ENCODE measurements at regions not wholly inside any gene's neighbourhood (a gene's known extent, or its start where the extent isn't known, plus 50 kb on each side); places are given as distances from the start of the nearest gene placed in this dataset.

DNA sequence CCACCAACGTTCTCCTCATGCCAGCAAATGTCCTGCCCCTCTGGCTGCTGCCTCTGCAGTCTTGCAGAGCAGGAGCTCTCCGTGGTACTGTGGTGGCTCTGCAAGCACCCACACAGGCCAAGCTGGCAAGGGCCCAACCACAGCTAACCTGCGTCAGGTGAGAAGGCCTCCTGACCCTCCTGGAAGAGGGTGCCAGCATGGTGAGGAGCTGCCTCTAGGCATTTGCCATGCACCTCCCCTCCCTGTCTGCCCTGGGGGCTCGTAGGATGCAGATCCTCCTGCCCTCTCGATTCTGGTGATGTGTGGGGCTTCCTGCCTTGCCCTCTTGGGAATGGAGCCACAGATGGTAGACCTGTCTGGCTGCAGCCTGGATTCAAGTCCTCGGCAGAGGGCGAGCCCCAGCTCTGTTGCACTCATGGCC is 1408.8 kb downstream of the TBC1D22A start:
- Histone ChIP-seq H3K27ac (ENCODE audit: low read length) (no peak overlapping the region), H3K36me3 (ENCODE audit: control insufficient read depth in 1 of 2, insufficient read depth in 2 of 2, low read length in 2 of 2) (no peaks in the 10 kb centered on the region), H3K4me1 (ENCODE audit: control insufficient read depth in 1 of 2, insufficient read depth in 2 of 2, low read length in 2 of 2) (no peaks in the 10 kb centered on the region), H3K9me3 (ENCODE audit: control insufficient read depth in 1 of 2, low read length in 2 of 2) (no peaks in the 10 kb centered on the region), H3K27me3 (ENCODE audit: low read depth, low read length) (no peaks in the 10 kb centered on the region), H3K4me3 (ENCODE audit: low read depth in 1 of 2, low read length in 2 of 2) (no peak overlapping the region)

DNA sequence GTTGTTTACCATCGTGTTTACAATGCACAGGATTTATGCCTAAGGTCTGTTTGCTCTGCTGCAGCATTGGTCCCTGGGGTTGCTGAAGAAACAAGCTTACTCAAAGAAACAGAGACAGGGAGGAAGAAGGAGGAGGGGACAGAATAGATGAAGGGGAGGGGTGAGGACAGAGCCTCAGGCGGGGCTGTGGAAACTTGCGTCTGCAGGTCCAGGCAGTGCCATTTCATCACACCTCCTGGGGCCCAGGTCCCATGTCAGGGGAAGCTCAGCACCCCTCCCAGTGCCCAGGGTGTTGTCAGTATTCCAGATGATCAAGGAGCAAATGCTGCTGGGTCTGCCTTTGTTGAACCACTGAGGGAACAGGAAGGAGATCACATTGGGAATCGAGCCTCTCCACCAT is 1406.8 kb downstream of the TBC1D22A start:
- no peaks in the 10 kb centered on the region for H3K36me3 ChIP-seq (ENCODE audit: control insufficient read depth in 1 of 2, insufficient read depth in 2 of 2, low read length in 2 of 2)
- H3K9me3 ChIP-seq (ENCODE audit: control insufficient read depth in 1 of 2, low read length in 2 of 2) = no peaks in the 10 kb centered on the region
- H3K27me3 ChIP-seq (ENCODE audit: low read depth, low read length) = no peaks in the 10 kb centered on the region
- no peak overlapping the region for H3K4me3 ChIP-seq (ENCODE audit: low read depth in 1 of 2, low read length in 2 of 2)
- no peaks in the 10 kb centered on the region for H3K4me1 ChIP-seq (ENCODE audit: control insufficient read depth in 1 of 2, insufficient read depth in 2 of 2, low read length in 2 of 2)
- no peak overlapping the region for H3K27ac ChIP-seq (ENCODE audit: low read length)

DNA sequence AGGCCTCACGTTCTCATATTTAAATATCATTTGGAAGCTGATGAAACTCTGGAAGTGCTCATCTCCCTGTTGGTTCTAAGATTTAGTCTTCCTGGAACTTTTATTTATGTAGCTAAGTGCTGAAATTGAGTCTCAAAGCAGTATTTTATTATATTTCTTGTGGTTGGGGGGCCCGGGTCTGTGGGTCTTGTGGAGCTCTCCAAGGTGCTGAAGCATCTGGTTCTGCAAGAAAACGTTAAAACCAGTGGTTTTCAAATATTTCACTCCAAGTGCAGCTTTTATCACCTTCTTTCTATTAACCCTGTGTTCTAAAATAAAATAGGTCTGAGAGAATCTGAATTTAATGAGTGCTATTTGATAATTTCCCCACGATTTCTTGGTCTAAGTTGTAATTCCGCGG is 1404.8 kb downstream of the TBC1D22A start:
- no peaks in the 10 kb centered on the region for H3K9me3 ChIP-seq (ENCODE audit: control insufficient read depth in 1 of 2, low read length in 2 of 2)
- no peaks in the 10 kb centered on the region for H3K27me3 ChIP-seq (ENCODE audit: low read depth, low read length)
- H3K36me3 ChIP-seq (ENCODE audit: control insufficient read depth in 1 of 2, insufficient read depth in 2 of 2, low read length in 2 of 2) = no peaks in the 10 kb centered on the region
- no peak overlapping the region for H3K4me3 ChIP-seq (ENCODE audit: low read depth in 1 of 2, low read length in 2 of 2)
- H3K4me1 ChIP-seq (ENCODE audit: control insufficient read depth in 1 of 2, insufficient read depth in 2 of 2, low read length in 2 of 2) = no peaks in the 10 kb centered on the region
- H3K27ac ChIP-seq (ENCODE audit: low read length) = no peak overlapping the region

DNA sequence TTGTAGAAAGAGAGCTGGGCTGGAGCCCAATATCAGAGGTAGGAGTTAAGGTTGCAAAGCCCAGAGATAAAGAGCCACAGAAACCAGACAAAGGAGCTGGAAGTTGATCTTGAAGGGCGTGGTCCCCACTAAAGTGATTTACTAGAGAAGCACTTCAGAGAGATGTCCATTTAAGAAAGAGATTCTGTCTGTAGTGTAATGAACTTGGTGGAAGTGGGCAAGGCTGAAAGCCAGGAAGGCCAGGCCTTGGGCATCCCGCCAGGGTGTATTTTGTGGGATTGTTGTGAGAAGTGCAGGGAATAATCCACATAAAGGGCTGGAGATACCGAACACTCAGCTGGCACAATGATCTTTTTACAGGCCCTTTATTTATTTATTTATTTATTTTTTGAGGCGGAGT is 1398.8 kb downstream of the TBC1D22A start:
- no peaks in the 10 kb centered on the region for H3K9me3 ChIP-seq (ENCODE audit: control insufficient read depth in 1 of 2, low read length in 2 of 2)
- H3K36me3 ChIP-seq (ENCODE audit: control insufficient read depth in 1 of 2, insufficient read depth in 2 of 2, low read length in 2 of 2) = no peaks in the 10 kb centered on the region
- no peaks in the 10 kb centered on the region for H3K4me1 ChIP-seq (ENCODE audit: control insufficient read depth in 1 of 2, insufficient read depth in 2 of 2, low read length in 2 of 2)
- H3K27ac ChIP-seq (ENCODE audit: low read length) = no peak overlapping the region
- no peak overlapping the region for H3K4me3 ChIP-seq (ENCODE audit: low read depth in 1 of 2, low read length in 2 of 2)
- no peaks in the 10 kb centered on the region for H3K27me3 ChIP-seq (ENCODE audit: low read depth, low read length)

DNA sequence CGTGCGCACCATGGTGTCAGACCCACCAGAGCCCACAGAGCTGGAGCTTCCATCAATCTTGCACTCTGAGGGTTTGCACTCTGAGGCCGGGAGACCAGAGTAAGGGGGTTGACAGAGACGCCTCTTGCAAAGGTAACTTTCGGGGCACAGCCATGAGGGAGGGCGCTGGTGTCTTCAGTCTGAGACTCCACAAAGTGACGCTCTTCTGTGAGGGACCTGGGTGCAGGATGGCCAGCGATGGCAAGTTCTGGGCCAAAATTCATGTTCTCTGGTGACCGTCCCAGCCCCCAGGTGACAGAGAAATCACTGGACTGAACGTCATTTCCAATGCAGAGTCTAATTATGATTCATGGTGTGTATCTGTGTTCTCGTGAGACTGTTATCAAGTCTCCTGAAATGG is 1395.2 kb downstream of the TBC1D22A start:
- no peaks in the 10 kb centered on the region for H3K4me1 ChIP-seq (ENCODE audit: control insufficient read depth in 1 of 2, insufficient read depth in 2 of 2, low read length in 2 of 2)
- H3K36me3 ChIP-seq (ENCODE audit: control insufficient read depth in 1 of 2, insufficient read depth in 2 of 2, low read length in 2 of 2) = no peaks in the 10 kb centered on the region
- no peak overlapping the region for H3K4me3 ChIP-seq (ENCODE audit: low read depth in 1 of 2, low read length in 2 of 2)
- no peaks in the 10 kb centered on the region for H3K27me3 ChIP-seq (ENCODE audit: low read depth, low read length)
- no peak overlapping the region for H3K27ac ChIP-seq (ENCODE audit: low read length)
- H3K9me3 ChIP-seq (ENCODE audit: control insufficient read depth in 1 of 2, low read length in 2 of 2) = no peaks in the 10 kb centered on the region

DNA sequence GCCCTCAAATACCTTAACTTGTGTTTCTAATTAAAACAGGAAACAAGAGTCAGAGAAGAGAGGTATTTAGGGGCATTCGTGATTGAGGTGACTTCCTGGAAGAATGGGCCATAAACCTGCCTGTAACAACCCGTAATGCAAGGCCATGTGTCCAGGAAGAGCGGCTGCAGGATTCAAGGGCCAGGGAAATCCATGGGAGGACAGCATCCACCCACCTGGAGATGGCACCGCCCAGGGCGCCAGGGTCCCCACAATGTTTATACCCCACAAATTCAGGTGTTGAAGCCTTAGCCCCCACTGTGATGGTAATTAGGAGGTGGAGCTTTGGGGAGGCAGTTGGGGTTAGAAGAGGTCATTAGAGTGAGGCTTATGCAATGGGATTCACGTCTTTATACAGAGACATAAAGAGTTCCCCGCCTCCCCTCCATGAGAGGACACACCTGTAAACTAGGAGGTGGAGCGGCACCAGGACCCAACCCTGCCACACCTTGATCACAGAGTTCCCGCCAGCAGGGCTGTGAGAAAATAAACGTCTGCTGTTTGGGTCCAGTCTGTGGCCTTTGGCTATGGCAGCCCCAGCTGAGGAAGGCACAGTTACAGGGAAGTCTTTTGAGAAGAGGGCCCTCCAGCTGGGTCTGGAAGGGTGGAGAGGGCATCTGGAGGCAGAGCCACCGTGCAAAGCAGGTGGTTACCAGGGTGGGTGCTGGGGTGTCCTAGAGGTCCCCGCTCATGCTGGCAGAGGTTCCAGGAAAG is 1394.3 kb downstream of the TBC1D22A start:
- Histone ChIP-seq H3K36me3 (ENCODE audit: control insufficient read depth in 1 of 2, insufficient read depth in 2 of 2, low read length in 2 of 2) (no peaks in the 10 kb centered on the region), H3K4me3 (ENCODE audit: low read depth in 1 of 2, low read length in 2 of 2) (no peak overlapping the region), H3K27me3 (ENCODE audit: low read depth, low read length) (no peaks in the 10 kb centered on the region), H3K4me1 (ENCODE audit: control insufficient read depth in 1 of 2, insufficient read depth in 2 of 2, low read length in 2 of 2) (no peaks in the 10 kb centered on the region), H3K9me3 (ENCODE audit: control insufficient read depth in 1 of 2, low read length in 2 of 2) (no peaks in the 10 kb centered on the region), H3K27ac (ENCODE audit: low read length) (no peak overlapping the region)

DNA sequence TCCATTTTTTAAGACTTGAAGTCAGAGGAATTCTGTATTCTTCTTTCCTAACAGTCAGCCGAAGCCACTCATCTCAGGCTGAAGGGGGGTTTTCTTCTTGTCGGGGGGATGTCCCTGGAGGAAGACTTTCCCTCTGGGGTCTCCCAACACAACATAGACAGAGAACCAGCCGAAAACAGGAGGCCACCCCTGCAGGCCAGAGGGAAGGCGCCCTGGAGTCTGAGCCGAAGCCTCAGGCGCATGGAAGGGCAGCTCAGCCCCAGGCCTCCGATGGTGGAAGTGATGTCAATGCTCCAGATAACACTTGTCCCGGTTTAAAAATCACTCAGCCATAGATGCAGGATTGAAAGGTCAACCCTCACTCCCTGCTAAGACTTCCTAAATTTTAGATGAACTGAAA is 1393.0 kb downstream of the TBC1D22A start:
- Histone ChIP-seq H3K4me3 (ENCODE audit: low read depth in 1 of 2, low read length in 2 of 2) (no peak overlapping the region), H3K36me3 (ENCODE audit: control insufficient read depth in 1 of 2, insufficient read depth in 2 of 2, low read length in 2 of 2) (no peaks in the 10 kb centered on the region), H3K27me3 (ENCODE audit: low read depth, low read length) (no peaks in the 10 kb centered on the region), H3K9me3 (ENCODE audit: control insufficient read depth in 1 of 2, low read length in 2 of 2) (no peaks in the 10 kb centered on the region), H3K27ac (ENCODE audit: low read length) (no peak overlapping the region), H3K4me1 (ENCODE audit: control insufficient read depth in 1 of 2, insufficient read depth in 2 of 2, low read length in 2 of 2) (no peaks in the 10 kb centered on the region)

DNA sequence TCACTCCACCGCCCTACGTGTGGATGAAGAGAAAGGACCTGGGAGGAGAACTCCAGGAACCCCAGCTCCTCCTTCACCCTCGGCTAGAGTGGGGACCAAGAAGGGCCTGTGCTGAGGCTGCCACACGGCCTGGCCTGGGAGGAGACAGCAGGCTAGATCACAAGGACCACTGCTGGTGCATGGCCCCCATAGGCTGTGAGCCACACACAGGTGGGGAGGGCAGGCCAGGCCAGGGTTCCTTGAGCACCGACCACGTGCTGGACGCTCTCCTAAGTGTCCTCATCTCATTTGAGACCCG is 1392.4 kb downstream of the TBC1D22A start:
- H3K36me3 ChIP-seq (ENCODE audit: control insufficient read depth in 1 of 2, insufficient read depth in 2 of 2, low read length in 2 of 2) = no peaks in the 10 kb centered on the region
- H3K27ac ChIP-seq (ENCODE audit: low read length) = no peak overlapping the region
- no peaks in the 10 kb centered on the region for H3K27me3 ChIP-seq (ENCODE audit: low read depth, low read length)
- no peak overlapping the region for H3K4me3 ChIP-seq (ENCODE audit: low read depth in 1 of 2, low read length in 2 of 2)
- no peaks in the 10 kb centered on the region for H3K9me3 ChIP-seq (ENCODE audit: control insufficient read depth in 1 of 2, low read length in 2 of 2)
- no peaks in the 10 kb centered on the region for H3K4me1 ChIP-seq (ENCODE audit: control insufficient read depth in 1 of 2, insufficient read depth in 2 of 2, low read length in 2 of 2)

DNA sequence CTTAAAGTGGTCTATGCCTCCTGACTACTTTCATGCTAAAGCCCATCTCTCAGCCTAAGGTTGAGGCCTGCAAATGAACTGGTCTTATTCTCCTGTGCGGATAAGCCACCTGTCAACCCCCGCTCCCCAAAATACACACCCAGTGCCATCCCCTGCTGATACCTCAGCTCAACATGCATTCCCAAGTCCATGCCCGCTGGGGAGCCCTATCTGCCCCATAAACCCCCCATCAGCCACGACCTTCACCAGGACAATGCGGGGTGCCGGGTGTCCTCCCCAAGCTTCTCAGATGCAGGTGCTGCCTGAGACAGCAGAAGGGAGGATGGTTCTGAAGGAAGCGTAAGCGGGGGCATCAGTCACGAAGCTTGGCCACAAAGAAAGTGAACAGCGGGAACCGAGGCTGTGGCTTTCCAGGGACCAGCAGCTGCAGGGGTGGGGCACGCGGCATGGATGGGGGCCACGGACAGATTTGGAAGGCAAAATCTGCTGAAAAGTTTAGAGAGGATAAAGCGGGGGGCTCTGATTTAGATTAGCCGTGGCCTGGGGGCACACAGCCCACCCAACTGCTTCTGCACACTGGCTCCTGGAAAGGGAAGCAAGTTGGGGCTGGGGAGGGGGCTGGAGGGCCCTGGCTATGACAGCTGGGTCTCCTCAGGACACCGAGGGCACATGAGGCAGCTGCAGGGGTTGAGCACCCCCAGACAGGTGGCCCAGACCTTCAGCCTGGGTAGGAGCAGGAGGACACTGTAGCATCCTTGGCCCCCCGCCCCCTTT is 1391.9 kb downstream of the TBC1D22A start:
- no peaks in the 10 kb centered on the region for H3K4me1 ChIP-seq (ENCODE audit: control insufficient read depth in 1 of 2, insufficient read depth in 2 of 2, low read length in 2 of 2)
- no peak overlapping the region for H3K4me3 ChIP-seq (ENCODE audit: low read depth in 1 of 2, low read length in 2 of 2)
- no peaks in the 10 kb centered on the region for H3K27me3 ChIP-seq (ENCODE audit: low read depth, low read length)
- H3K27ac ChIP-seq (ENCODE audit: low read length) = no peak overlapping the region
- no peaks in the 10 kb centered on the region for H3K9me3 ChIP-seq (ENCODE audit: control insufficient read depth in 1 of 2, low read length in 2 of 2)
- no peaks in the 10 kb centered on the region for H3K36me3 ChIP-seq (ENCODE audit: control insufficient read depth in 1 of 2, insufficient read depth in 2 of 2, low read length in 2 of 2)

DNA sequence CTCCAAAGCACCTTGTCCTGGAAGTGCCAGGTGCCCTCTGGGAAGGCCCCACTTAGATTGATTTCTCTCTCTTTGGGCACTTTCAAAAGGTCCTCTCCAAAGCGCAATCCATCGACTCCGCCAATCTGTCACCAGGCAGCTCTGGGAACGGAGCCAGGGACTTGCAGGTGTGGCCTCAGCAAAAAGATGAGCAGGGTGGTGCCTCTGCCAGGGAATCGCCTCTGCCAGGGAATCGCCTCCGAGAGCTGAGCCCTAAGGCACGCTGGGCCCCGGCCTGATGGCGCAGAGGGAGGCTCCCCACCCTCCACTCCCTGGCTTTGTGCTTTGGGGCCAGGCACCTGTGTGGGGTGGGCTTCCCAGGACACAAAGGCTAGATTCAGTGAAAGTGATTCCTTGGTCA is 1391.3 kb downstream of the TBC1D22A start:
- Histone ChIP-seq H3K4me1 (ENCODE audit: control insufficient read depth in 1 of 2, insufficient read depth in 2 of 2, low read length in 2 of 2) (no peaks in the 10 kb centered on the region), H3K36me3 (ENCODE audit: control insufficient read depth in 1 of 2, insufficient read depth in 2 of 2, low read length in 2 of 2) (no peaks in the 10 kb centered on the region), H3K27me3 (ENCODE audit: low read depth, low read length) (no peaks in the 10 kb centered on the region), H3K4me3 (ENCODE audit: low read depth in 1 of 2, low read length in 2 of 2) (no peak overlapping the region), H3K27ac (ENCODE audit: low read length) (no peak overlapping the region), H3K9me3 (ENCODE audit: control insufficient read depth in 1 of 2, low read length in 2 of 2) (no peaks in the 10 kb centered on the region)

DNA sequence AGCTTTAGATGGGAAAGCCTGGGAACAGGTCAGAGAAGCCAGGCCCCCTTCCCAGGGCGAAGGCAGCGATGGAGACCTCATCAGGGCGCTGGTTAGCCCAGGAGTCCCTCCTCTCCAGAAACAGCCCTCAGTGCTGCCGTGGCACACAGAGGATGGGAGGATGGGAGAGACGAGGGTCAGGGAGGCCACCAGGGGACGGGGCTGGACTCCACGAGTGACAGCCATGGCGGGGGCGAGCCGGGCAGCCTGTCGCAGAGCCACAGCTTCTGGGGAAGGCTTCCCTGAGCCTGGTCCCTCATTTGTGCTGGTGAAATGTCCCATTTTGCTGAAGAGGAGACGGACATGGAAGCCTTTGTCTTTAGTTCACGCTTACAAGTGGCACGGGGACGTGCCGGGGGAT is 1390.5 kb downstream of the TBC1D22A start:
- Histone ChIP-seq H3K27me3 (ENCODE audit: low read depth, low read length) (no peaks in the 10 kb centered on the region), H3K27ac (ENCODE audit: low read length) (no peak overlapping the region), H3K4me3 (ENCODE audit: low read depth in 1 of 2, low read length in 2 of 2) (no peak overlapping the region), H3K9me3 (ENCODE audit: control insufficient read depth in 1 of 2, low read length in 2 of 2) (no peaks in the 10 kb centered on the region), H3K4me1 (ENCODE audit: control insufficient read depth in 1 of 2, insufficient read depth in 2 of 2, low read length in 2 of 2) (no peaks in the 10 kb centered on the region), H3K36me3 (ENCODE audit: control insufficient read depth in 1 of 2, insufficient read depth in 2 of 2, low read length in 2 of 2) (no peaks in the 10 kb centered on the region)

Data from muscle layer of duodenum (tissue), 2 donors.